HEK293 (cell line): ENCODE measurements at regions not wholly inside any gene's neighbourhood (a gene's known extent, or its start where the extent isn't known, plus 50 kb on each side); places are given as distances from the start of the nearest gene placed in this dataset.

Experiments
- CTCF ChIA-PET: fragments of 350-600 bp; formaldehyde crosslinking; extraction: SDS; loops from one replicate; lab custom pipeline; 2021; ENCODE audit warnings: antibody characterized with exemption; lab: Yijun Ruan, JAX
- POLR2A ChIA-PET: fragments of 300-600 bp; formaldehyde crosslinking; extraction: SDS; loops from one replicate; lab custom pipeline; 2020; ENCODE audit warnings: antibody characterized with exemption, inconsistent platforms; lab: Yijun Ruan, JAX
- H3K27ac ChIP-seq: fragments of 200-500 bp; sonication (Bioruptor generic); 2 replicates; pipeline ENCODE4 v1.5.1; 2014; ENCODE audit warnings: low read depth, low read length, control low read depth, inconsistent platforms; ENCODE audit errors: extremely low read depth
- H3K36me3 ChIP-seq, 2 experiments: fragments of 200-500 bp in 1 of 2; sonication (Bioruptor generic) in 1 of 2; 1 replicate in 1 of 2; 2 replicates in 1 of 2; pipeline ENCODE4 v1.5.1; 2014 to 2017; ENCODE audit warnings: inconsistent platforms in 2 of 2, low read length in 2 of 2; ENCODE audit not compliant: control insufficient read depth in 2 of 2, insufficient read depth in 1 of 2
- H3K4me1 ChIP-seq: fragments of 200-500 bp; sonication (Bioruptor generic); 2 replicates; pipeline ENCODE4 v1.5.1; 2014; ENCODE audit warnings: mild to moderate bottlenecking, low read length, inconsistent platforms; ENCODE audit not compliant: control insufficient read depth, insufficient read depth
- H3K4me3 ChIP-seq: 2 replicates; pipeline ENCODE4 v1.5.1; 2011; ENCODE audit warnings: low read depth, mild to moderate bottlenecking, control low read depth, low read length, moderate library complexity
- H3K9me3 ChIP-seq: fragments of 200-500 bp; sonication (Bioruptor generic); 2 replicates; pipeline ENCODE4 v1.5.1; 2014; ENCODE audit warnings: low read depth, low read length, inconsistent platforms; ENCODE audit not compliant: control insufficient read depth, insufficient read depth
- HOXC10 ChIP-seq: sonication (generic); formaldehyde crosslinking; IDR thresholded peaks from 2 replicates; pipeline ENCODE4 v1.8.1; 2023; ENCODE audit warnings: mild to moderate bottlenecking, missing genetic modification reagents
- HOXD13 ChIP-seq: sonication (generic); formaldehyde crosslinking; IDR thresholded peaks from 2 replicates; pipeline ENCODE4 v1.8.0; 2022; ENCODE audit warnings: missing genetic modification reagents, borderline replicate concordance
- KLF1 ChIP-seq: fragments of 450-650 bp; formaldehyde crosslinking; IDR thresholded peaks from 2 replicates; pipeline ENCODE4 v1.5.1; 2016; ENCODE audit warnings: missing biosample characterization, missing genetic modification characterization
- KLF9 ChIP-seq: fragments of 450-650 bp; formaldehyde crosslinking; IDR thresholded peaks from 2 replicates; pipeline ENCODE4 v1.5.1; 2016; ENCODE audit warnings: missing biosample characterization, missing genetic modification characterization, low read depth
- RBAK ChIP-seq: fragments of 450-650 bp; formaldehyde crosslinking; IDR thresholded peaks from 2 replicates; pipeline ENCODE4 v1.5.1; 2016; ENCODE audit warnings: missing biosample characterization, missing genetic modification characterization
- SCRT1 ChIP-seq: fragments of 450-650 bp; formaldehyde crosslinking; IDR thresholded peaks from 2 replicates; pipeline ENCODE4 v1.5.1; 2016; ENCODE audit warnings: missing biosample characterization, missing genetic modification characterization, borderline replicate concordance
- TRIM28 ChIP-seq: IDR thresholded peaks from 2 replicates; pipeline ENCODE4 v1.6.1; 2011; ENCODE audit warnings: low read length, control low read depth, borderline replicate concordance
- ZBTB21 ChIP-seq: fragments of 450-650 bp; formaldehyde crosslinking; IDR thresholded peaks from 2 replicates; pipeline ENCODE4 v1.5.1; 2017; ENCODE audit warnings: missing biosample characterization, missing genetic modification characterization
- ZNF138 ChIP-seq: fragments of 450-650 bp; formaldehyde crosslinking; IDR thresholded peaks from 2 replicates; pipeline ENCODE4 v1.5.1; 2016; ENCODE audit warnings: missing biosample characterization, missing genetic modification characterization, borderline replicate concordance
- ZNF155 ChIP-seq: fragments of 450-650 bp; formaldehyde crosslinking; IDR thresholded peaks from 2 replicates; pipeline ENCODE4 v1.5.1; 2016; ENCODE audit warnings: missing biosample characterization, missing genetic modification characterization
- ZNF175 ChIP-seq: fragments of 450-650 bp; formaldehyde crosslinking; IDR thresholded peaks from 2 replicates; pipeline ENCODE4 v1.5.1; 2016; ENCODE audit warnings: missing biosample characterization, missing genetic modification characterization
- ZNF202 ChIP-seq: fragments of 450-650 bp; formaldehyde crosslinking; IDR thresholded peaks from 2 replicates; pipeline ENCODE4 v1.5.1; 2016; ENCODE audit warnings: missing biosample characterization, missing genetic modification characterization, borderline replicate concordance
- ZNF214 ChIP-seq: fragments of 450-650 bp; formaldehyde crosslinking; IDR thresholded peaks from 2 replicates; pipeline ENCODE4 v1.5.1; 2017; ENCODE audit warnings: missing biosample characterization, mild to moderate bottlenecking, missing genetic modification characterization, borderline replicate concordance
- ZNF223 ChIP-seq: fragments of 450-650 bp; formaldehyde crosslinking; IDR thresholded peaks from 2 replicates; pipeline ENCODE4 v1.5.1; 2016; ENCODE audit warnings: missing biosample characterization, missing genetic modification characterization
- ZNF24 ChIP-seq: fragments of 450-650 bp; formaldehyde crosslinking; IDR thresholded peaks from 2 replicates; pipeline ENCODE4 v1.5.1; 2016; ENCODE audit warnings: missing biosample characterization, missing genetic modification characterization
- ZNF404 ChIP-seq: fragments of 450-650 bp; formaldehyde crosslinking; IDR thresholded peaks from 2 replicates; pipeline ENCODE4 v1.5.1; 2017; ENCODE audit warnings: missing biosample characterization, missing genetic modification characterization
- ZNF529 ChIP-seq: fragments of 450-650 bp; formaldehyde crosslinking; IDR thresholded peaks from 2 replicates; pipeline ENCODE4 v1.5.1; 2017; ENCODE audit warnings: missing genetic modification characterization, missing biosample characterization; ENCODE audit not compliant: insufficient replicate concordance
- ZNF549 ChIP-seq: fragments of 450-650 bp; IDR thresholded peaks from 2 replicates; pipeline ENCODE4 v1.5.1; 2018; ENCODE audit warnings: missing biosample characterization, missing genetic modification characterization, mild to moderate bottlenecking, inconsistent platforms, moderate library complexity
- ZNF571 ChIP-seq: fragments of 450-650 bp; formaldehyde crosslinking; IDR thresholded peaks from 2 replicates; pipeline ENCODE4 v1.5.0; 2017; ENCODE audit warnings: missing biosample characterization, missing genetic modification characterization
- ZNF621 ChIP-seq: fragments of 450-650 bp; formaldehyde crosslinking; IDR thresholded peaks from 2 replicates; pipeline ENCODE4 v1.5.1; 2017; ENCODE audit warnings: missing biosample characterization, missing genetic modification characterization
- ZNF626 ChIP-seq: fragments of 450-650 bp; sonication (Bioruptor Pico); formaldehyde crosslinking; IDR thresholded peaks from 2 replicates; pipeline ENCODE4 v1.5.1; 2018; ENCODE audit warnings: missing biosample characterization, missing genetic modification characterization, inconsistent platforms
- ZNF664 ChIP-seq: fragments of 450-650 bp; formaldehyde crosslinking; IDR thresholded peaks from 2 replicates; pipeline ENCODE4 v1.5.1; 2016; ENCODE audit warnings: missing biosample characterization, missing genetic modification characterization
- ZNF747 ChIP-seq: fragments of 450-650 bp; formaldehyde crosslinking; IDR thresholded peaks from 2 replicates; pipeline ENCODE4 v1.5.1; 2016; ENCODE audit warnings: missing biosample characterization, missing genetic modification characterization
- ZNF768 ChIP-seq: fragments of 450-650 bp; formaldehyde crosslinking; IDR thresholded peaks from 2 replicates; pipeline ENCODE4 v1.5.1; 2018; ENCODE audit warnings: missing biosample characterization, mild to moderate bottlenecking, missing genetic modification characterization
- ZNF777 ChIP-seq: fragments of 450-650 bp; formaldehyde crosslinking; IDR thresholded peaks from 2 replicates; pipeline ENCODE4 v1.5.1; 2017; ENCODE audit warnings: missing biosample characterization, missing genetic modification characterization, borderline replicate concordance
- ZNF791 ChIP-seq: fragments of 450-650 bp; formaldehyde crosslinking; IDR thresholded peaks from 2 replicates; pipeline ENCODE4 v1.5.1; 2016; ENCODE audit warnings: missing biosample characterization, missing genetic modification characterization
- ZSCAN16 ChIP-seq: fragments of 450-650 bp; formaldehyde crosslinking; IDR thresholded peaks from 2 replicates; pipeline ENCODE4 v1.5.1; 2016; ENCODE audit warnings: missing biosample characterization, missing genetic modification characterization
- TF ChIP-seq, protein P1 (sequence below): sonication (generic); formaldehyde crosslinking; IDR thresholded peaks from 2 replicates; pipeline ENCODE4 v1.8.1; 2022; ENCODE audit warnings: mild to moderate bottlenecking, moderate library complexity, missing genetic modification reagents
- TF ChIP-seq, protein P2 (sequence below): fragments of 450-650 bp; formaldehyde crosslinking; IDR thresholded peaks from 2 replicates; pipeline ENCODE4 v1.5.1; 2016; ENCODE audit warnings: missing biosample characterization, missing genetic modification characterization
- TF ChIP-seq, protein P3 (sequence below): fragments of 450-650 bp; formaldehyde crosslinking; optimal IDR thresholded peaks from 2 replicates; pipeline ENCODE3; 2016; ENCODE audit warnings: missing biosample characterization, mild to moderate bottlenecking, missing genetic modification characterization
- TF ChIP-seq, protein P4 (sequence below): fragments of 450-650 bp; formaldehyde crosslinking; IDR thresholded peaks from 2 replicates; pipeline ENCODE4 v1.5.1; 2016; ENCODE audit warnings: missing biosample characterization, missing genetic modification characterization
- TF ChIP-seq, protein P5 (sequence below): fragments of 450-650 bp; formaldehyde crosslinking; IDR thresholded peaks from 2 replicates; pipeline ENCODE4 v1.5.1; 2017; ENCODE audit warnings: missing biosample characterization, missing genetic modification characterization

DNA sequence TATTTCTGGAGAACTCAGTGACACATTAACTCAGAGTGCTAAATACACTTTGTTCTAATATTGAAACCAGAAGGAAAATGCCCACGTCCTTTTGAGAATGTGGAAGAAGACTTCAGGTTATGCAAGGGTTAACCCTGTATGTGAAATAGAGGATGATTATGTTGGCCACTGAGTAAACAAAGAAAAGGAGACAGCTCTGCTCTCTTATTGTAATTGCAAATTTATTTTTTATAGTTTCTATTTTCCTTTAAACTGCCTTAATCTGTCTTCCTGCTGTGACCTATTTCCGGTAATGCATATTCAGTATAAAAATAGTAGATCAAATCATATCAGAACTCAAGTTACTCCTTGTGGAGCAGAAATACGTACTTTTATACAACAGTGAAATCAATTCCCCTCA, 1239.2 kb downstream of the ROBO2 start (continued):
- TF ChIP-seq ZNF768 (no peak), ZNF664 (tag by site-specific recombination) (no peak), ZNF621 (tag by site-specific recombination) (no peak), ZNF404 (no peak), SCRT1 (tag by site-specific recombination) (no peak), KLF1 (tag by site-specific recombination) (no peak)

DNA sequence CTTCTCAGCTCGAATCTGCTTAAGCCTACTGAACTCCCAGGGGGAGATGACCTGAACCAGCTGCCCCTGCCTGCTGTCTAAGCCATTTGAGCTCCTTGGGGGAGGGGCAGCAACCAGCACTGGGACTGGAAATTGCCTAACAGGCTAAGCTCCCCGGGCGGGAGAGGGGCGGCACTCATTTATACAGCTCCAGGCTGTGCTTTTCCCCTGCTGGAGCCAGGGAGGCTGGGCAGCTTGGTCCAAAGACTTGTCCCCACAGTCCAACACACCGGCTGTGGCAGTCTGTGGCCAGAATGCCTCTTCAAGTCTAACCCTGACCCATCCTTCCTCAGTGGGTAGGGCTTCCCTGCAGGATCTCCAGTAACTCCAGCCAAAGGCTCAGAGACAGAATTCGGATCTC, 1241.5 kb downstream of the ROBO2 start:
- H3K9me3 ChIP-seq, result no peaks in the 10 kb centered on the region
- ChIA-PET POLR2A (no interaction called here), CTCF (no interaction called here)
- no peaks in the 10 kb centered on the region for H3K36me3 ChIP-seq
- no peak overlapping the region for H3K4me3 ChIP-seq
- TF ChIP-seq SCRT1 (tag by site-specific recombination) (no peak), HOXD13 (CRISPR knock-in tag) (no peak), ZNF138 (tag by site-specific recombination) (no peak), ZNF747 (tag by site-specific recombination) (no peak), RBAK (no peak), TRIM28 (no peak)
- TF ChIP-seq, protein P1, sequence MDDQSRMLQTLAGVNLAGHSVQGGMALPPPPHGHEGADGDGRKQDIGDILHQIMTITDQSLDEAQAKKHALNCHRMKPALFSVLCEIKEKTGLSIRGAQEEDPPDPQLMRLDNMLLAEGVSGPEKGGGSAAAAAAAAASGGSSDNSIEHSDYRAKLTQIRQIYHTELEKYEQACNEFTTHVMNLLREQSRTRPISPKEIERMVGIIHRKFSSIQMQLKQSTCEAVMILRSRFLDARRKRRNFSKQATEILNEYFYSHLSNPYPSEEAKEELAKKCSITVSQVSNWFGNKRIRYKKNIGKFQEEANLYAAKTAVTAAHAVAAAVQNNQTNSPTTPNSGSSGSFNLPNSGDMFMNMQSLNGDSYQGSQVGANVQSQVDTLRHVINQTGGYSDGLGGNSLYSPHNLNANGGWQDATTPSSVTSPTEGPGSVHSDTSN, result no peak
- TF ChIP-seq, protein P2, sequence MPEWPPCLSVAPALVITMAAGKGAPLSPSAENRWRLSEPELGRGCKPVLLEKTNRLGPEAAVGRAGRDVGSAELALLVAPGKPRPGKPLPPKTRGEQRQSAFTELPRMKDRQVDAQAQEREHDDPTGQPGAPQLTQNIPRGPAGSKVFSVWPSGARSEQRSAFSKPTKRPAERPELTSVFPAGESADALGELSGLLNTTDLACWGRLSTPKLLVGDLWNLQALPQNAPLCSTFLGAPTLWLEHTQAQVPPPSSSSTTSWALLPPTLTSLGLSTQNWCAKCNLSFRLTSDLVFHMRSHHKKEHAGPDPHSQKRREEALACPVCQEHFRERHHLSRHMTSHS (tag by site-specific recombination), result no peak
- no peaks in the 10 kb centered on the region for H3K4me1 ChIP-seq
- no peak overlapping the region for H3K27ac ChIP-seq

DNA sequence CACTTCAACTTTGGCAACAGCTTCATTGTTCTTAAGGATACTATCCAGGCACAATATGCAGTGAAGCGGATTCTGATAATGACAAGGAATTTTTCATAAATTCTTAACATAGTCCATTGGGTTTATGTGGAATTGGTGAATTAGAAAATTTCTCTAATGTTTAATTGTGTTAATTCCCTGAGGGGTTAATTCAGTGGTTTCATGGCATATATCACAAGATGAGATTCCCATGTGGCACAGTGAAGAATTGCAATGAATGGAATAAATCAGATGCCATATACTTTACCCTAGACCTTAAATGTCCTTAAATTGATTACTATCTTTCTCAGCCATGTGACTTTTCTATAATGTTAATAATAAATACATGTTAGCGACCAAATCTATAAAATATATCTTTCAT, 1244.1 kb downstream of the ROBO2 start:
- Histone ChIP-seq H3K36me3 (no peaks in the 10 kb centered on the region), H3K9me3 (no peaks in the 10 kb centered on the region), H3K4me3 (no peak overlapping the region), H3K4me1 (no peaks in the 10 kb centered on the region), H3K27ac (no peak overlapping the region)
- ChIA-PET POLR2A (no interaction called here), CTCF (no interaction called here)
- TF ChIP-seq ZNF571 (no peak), ZNF621 (tag by site-specific recombination) (no peak), ZNF24 (no peak), ZNF777 (tag by site-specific recombination) (no peak), ZNF529 (tag by site-specific recombination) (no peak), HOXC10 (CRISPR knock-in tag) (no peak), ZSCAN16 (no peak), ZNF155 (no peak), ZBTB21 (no peak), ZNF175 (tag by site-specific recombination) (no peak), ZNF202 (tag by site-specific recombination) (no peak), KLF9 (no peak), ZNF549 (tag by site-specific recombination) (no peak), ZNF223 (tag by site-specific recombination) (no peak), ZNF791 (tag by site-specific recombination) (no peak), ZNF214 (tag by site-specific recombination) (no peak), ZNF626 (no peak)
- TF ChIP-seq, protein P3, sequence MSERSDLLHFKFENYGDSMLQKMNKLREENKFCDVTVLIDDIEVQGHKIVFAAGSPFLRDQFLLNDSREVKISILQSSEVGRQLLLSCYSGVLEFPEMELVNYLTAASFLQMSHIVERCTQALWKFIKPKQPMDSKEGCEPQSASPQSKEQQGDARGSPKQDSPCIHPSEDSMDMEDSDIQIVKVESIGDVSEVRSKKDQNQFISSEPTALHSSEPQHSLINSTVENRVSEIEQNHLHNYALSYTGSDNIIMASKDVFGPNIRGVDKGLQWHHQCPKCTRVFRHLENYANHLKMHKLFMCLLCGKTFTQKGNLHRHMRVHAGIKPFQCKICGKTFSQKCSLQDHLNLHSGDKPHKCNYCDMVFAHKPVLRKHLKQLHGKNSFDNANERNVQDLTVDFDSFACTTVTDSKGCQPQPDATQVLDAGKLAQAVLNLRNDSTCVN (tag by site-specific recombination), result no peak
- TF ChIP-seq, protein P4, sequence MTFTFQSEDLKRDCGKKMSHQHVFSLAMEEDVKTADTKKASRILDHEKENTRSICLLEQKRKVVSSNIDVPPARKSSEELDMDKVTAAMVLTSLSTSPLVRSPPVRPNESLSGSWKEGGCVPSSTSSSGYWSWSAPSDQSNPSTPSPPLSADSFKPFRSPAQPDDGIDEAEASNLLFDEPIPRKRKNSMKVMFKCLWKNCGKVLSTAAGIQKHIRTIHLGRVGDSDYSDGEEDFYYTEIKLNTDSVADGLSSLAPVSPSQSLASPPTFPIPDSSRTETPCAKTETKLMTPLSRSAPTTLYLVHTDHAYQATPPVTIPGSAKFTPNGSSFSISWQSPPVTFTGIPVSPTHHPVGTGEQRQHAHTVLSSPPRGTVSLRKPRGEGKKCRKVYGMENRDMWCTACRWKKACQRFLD (tag by site-specific recombination), result no peak
- TF ChIP-seq, protein P5, sequence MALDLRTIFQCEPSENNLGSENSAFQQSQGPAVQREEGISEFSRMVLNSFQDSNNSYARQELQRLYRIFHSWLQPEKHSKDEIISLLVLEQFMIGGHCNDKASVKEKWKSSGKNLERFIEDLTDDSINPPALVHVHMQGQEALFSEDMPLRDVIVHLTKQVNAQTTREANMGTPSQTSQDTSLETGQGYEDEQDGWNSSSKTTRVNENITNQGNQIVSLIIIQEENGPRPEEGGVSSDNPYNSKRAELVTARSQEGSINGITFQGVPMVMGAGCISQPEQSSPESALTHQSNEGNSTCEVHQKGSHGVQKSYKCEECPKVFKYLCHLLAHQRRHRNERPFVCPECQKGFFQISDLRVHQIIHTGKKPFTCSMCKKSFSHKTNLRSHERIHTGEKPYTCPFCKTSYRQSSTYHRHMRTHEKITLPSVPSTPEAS (tag by site-specific recombination), result no peak
